Trophoblast cell (in vitro differentiated cells and primary cell): ENCODE measurements at regions not wholly inside any gene's neighbourhood (a gene's known extent, or its start where the extent isn't known, plus 50 kb on each side); places are given as distances from the start of the nearest gene placed in this dataset.

ENCODE experiments used
- DNase-seq, 2 donors: peaks; one replicate each; pipeline ENCODE4 v3.0.0-alpha.2; 2016
- H2AFZ ChIP-seq: 2 replicates; pipeline ENCODE4 v1.6.1; 2013; ENCODE audit warnings: low read length, moderate library complexity, mild to moderate bottlenecking; ENCODE audit not compliant: insufficient read depth, poor library complexity
- H2AK5ac ChIP-seq: 2 replicates; pipeline ENCODE4 v1.6.1; 2013; ENCODE audit warnings: mild to moderate bottlenecking, low read length
- H2BK120ac ChIP-seq: 2 replicates; pipeline ENCODE4 v1.6.1; 2013; ENCODE audit warnings: low read length, mild to moderate bottlenecking, moderate library complexity; ENCODE audit not compliant: insufficient read depth, poor library complexity
- H2BK12ac ChIP-seq: 2 replicates; pipeline ENCODE4 v1.6.1; 2013; ENCODE audit warnings: mild to moderate bottlenecking, low read length, moderate library complexity
- H2BK5ac ChIP-seq: 2 replicates; pipeline ENCODE4 v1.6.1; 2013; ENCODE audit warnings: low read length, low read depth, moderate library complexity, mild to moderate bottlenecking; ENCODE audit not compliant: poor library complexity
- H3K14ac ChIP-seq: 2 replicates; pipeline ENCODE4 v1.6.1; 2013; ENCODE audit warnings: mild to moderate bottlenecking, low read length
- H3K18ac ChIP-seq: 2 replicates; pipeline ENCODE4 v1.6.1; 2013; ENCODE audit warnings: mild to moderate bottlenecking, low read length
- H3K23ac ChIP-seq: 2 replicates; pipeline ENCODE4 v1.6.1; 2013; ENCODE audit warnings: low read length
- H3K27ac ChIP-seq: 2 replicates; pipeline ENCODE4 v1.5.1; 2013; ENCODE audit warnings: low read depth, mild to moderate bottlenecking, inconsistent platforms, low read length, moderate library complexity
- H3K27me3 ChIP-seq: 2 replicates; pipeline ENCODE4 v1.6.1; 2013; ENCODE audit warnings: inconsistent platforms, mild to moderate bottlenecking, low read length, moderate library complexity; ENCODE audit not compliant: insufficient read depth
- H3K36me3 ChIP-seq, 2 experiments: 1 replicate in 1 of 2; 2 replicates in 1 of 2; pipeline ENCODE4 v1.6.1; 2013; ENCODE audit warnings: low read length in 2 of 2, mild to moderate bottlenecking in 2 of 2, moderate library complexity in 1 of 2; ENCODE audit not compliant: insufficient read depth in 2 of 2, control insufficient read depth in 1 of 2
- H3K4ac ChIP-seq: 2 replicates; pipeline ENCODE4 v1.6.1; 2013; ENCODE audit warnings: low read depth, mild to moderate bottlenecking, low read length, moderate library complexity
- H3K4me1 ChIP-seq, 2 experiments: 1 replicate in 1 of 2; 2 replicates in 1 of 2; pipeline ENCODE4 v1.6.1; 2013; ENCODE audit warnings: low read length in 2 of 2, mild to moderate bottlenecking in 2 of 2, moderate library complexity in 1 of 2; ENCODE audit not compliant: insufficient read depth in 2 of 2, control insufficient read depth in 1 of 2
- H3K4me2 ChIP-seq: 2 replicates; pipeline ENCODE4 v1.6.1; 2013; ENCODE audit warnings: inconsistent platforms, mild to moderate bottlenecking, low read length, moderate library complexity
- H3K4me3 ChIP-seq: 2 replicates; pipeline ENCODE4 v1.5.1; 2013; ENCODE audit warnings: mild to moderate bottlenecking, low read depth, low read length, inconsistent platforms
- H3K79me1 ChIP-seq: one replicate; pipeline ENCODE4 v1.6.1; 2013; ENCODE audit warnings: low read length
- H3K79me2 ChIP-seq: 2 replicates; pipeline ENCODE4 v1.6.1; 2013; ENCODE audit warnings: low read length, mild to moderate bottlenecking; ENCODE audit not compliant: control insufficient read depth, insufficient read depth, poor library complexity
- H3K9ac ChIP-seq: 2 replicates; pipeline ENCODE4 v1.6.1; 2013; ENCODE audit warnings: mild to moderate bottlenecking, low read length
- H3K9me3 ChIP-seq: 2 replicates; pipeline ENCODE4 v1.6.1; 2013; ENCODE audit warnings: low read depth, mild to moderate bottlenecking, control low read depth, inconsistent platforms, low read length; ENCODE audit not compliant: insufficient read depth
- H4K12ac ChIP-seq: 2 replicates; pipeline ENCODE4 v1.6.1; 2013; ENCODE audit warnings: low read depth, mild to moderate bottlenecking, low read length, moderate library complexity
- H4K8ac ChIP-seq: 2 replicates; pipeline ENCODE4 v1.6.1; 2013; ENCODE audit warnings: low read depth, mild to moderate bottlenecking, low read length, moderate library complexity
- H4K91ac ChIP-seq: one replicate; pipeline ENCODE4 v1.6.1; 2013; ENCODE audit warnings: low read depth, mild to moderate bottlenecking, low read length, moderate library complexity
- WGBS: extraction: QIAGEN DNeasy Blood & Tissue Kit; methylation state at CpG from one replicate; pipeline ENCODE4 v1.1.7; 2013; ENCODE audit warnings: missing lambda C conversion rate; ENCODE audit not compliant: insufficient read length, insufficient coverage; ENCODE audit errors: extremely low coverage; 5-methylcytosine and 5-hydroxymethylcytosine counted together

DNA sequence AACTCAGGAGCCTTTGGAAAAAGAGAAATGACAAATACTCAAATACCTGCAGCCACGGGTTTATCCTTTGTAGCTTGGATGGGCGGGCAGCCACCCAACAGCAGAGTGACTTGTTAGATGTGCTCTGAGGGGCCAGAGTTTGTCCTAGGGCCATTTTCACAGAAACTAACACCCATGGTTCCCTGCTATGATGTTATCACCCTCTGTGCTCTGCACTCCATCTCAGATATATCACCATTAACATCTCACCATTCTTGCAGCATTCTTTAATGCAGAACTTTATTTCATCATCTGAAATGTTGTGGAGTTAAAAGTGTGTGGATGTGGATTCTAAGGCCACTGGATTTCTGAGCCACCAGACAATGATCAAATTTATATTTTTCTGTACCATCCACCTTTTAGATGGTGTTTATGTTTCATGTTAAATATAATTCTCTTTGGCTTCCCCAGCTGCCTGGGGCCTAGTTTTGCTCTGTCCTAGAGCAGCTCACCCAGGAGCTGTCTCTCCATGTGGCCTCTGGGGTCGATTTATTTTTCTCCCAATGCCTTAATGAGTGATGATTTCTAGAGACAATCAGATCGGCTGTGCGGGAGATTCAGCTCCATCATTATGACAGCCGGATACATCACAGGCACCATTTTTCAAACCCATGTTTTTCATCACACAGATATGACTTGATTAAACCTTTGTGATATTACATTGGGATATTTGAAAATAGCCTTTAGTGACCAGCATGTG, 380.8 kb downstream of the BCOR start:
- H3K14ac ChIP-seq, result no peak overlapping the region
- no peak overlapping the region for H3K18ac ChIP-seq
- H3K27ac ChIP-seq, result no peak overlapping the region
- no peak overlapping the region for H2BK5ac ChIP-seq
- H4K8ac ChIP-seq, result no peak overlapping the region
- no peak overlapping the region for H2BK120ac ChIP-seq
- H2AFZ ChIP-seq, result no peak overlapping the region
- H2AK5ac ChIP-seq, result no peak overlapping the region
- no peak overlapping the region for H3K23ac ChIP-seq
- no peaks in the 10 kb centered on the region for H3K79me2 ChIP-seq
- H3K9ac ChIP-seq, result no peak overlapping the region
- H3K4me2 ChIP-seq, result no peak overlapping the region
- no peak overlapping the region for H3K4ac ChIP-seq
- H3K79me1 ChIP-seq, result no peaks in the 10 kb centered on the region
- no peak overlapping the region for H3K4me3 ChIP-seq
- no peak overlapping the region for H2BK12ac ChIP-seq
- no peaks in the 10 kb centered on the region for H3K27me3 ChIP-seq
- no peaks in the 10 kb centered on the region for H3K4me1 ChIP-seq
- H3K36me3 ChIP-seq, result no peaks in the 10 kb centered on the region
- H3K9me3 ChIP-seq, result no peaks in the 10 kb centered on the region
- no peak overlapping the region for H4K91ac ChIP-seq
- WGBS, result no CpG with 5 or more reads among the region's 6 CpGs
- no peak for DNase-seq
- no peak overlapping the region for H4K12ac ChIP-seq

DNA sequence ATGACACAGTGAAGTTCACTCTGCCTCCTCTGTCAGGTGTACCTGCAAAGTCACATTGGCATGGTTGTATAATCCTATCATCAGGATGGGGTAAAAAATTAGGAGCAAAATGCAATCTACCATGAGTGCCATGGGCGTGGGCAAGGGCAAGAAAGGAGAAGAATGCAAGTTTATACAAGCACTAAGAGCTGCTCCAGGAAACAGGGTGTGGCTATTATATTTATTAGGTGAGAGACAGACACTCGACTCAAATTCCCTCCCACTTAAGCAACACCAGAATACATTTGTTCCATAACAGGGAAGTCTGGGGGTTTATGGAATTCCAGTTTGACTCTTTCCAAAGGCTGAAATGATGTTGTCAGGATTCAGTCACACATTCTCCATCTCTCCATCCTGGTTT, 378.8 kb downstream of the BCOR start:
- Histone ChIP-seq H3K4me3 (no peak overlapping the region), H3K4ac (no peak overlapping the region), H3K9me3 (no peaks in the 10 kb centered on the region), H2AFZ (no peak overlapping the region), H3K14ac (no peak overlapping the region), H3K23ac (no peak overlapping the region), H3K79me1 (no peaks in the 10 kb centered on the region), H3K79me2 (no peaks in the 10 kb centered on the region), H3K27me3 (no peaks in the 10 kb centered on the region), H2AK5ac (no peak overlapping the region), H4K12ac (no peak overlapping the region), H3K9ac (no peak overlapping the region), H4K91ac (no peak overlapping the region), H3K27ac (no peak overlapping the region), H3K4me1 (no peaks in the 10 kb centered on the region), H3K4me2 (no peak overlapping the region), H3K36me3 (no peaks in the 10 kb centered on the region), H2BK120ac (no peak overlapping the region), H3K18ac (no peak overlapping the region), H2BK12ac (no peak overlapping the region), H2BK5ac (no peak overlapping the region), H4K8ac (no peak overlapping the region)
- no CpG with 5 or more reads among the region's 2 CpGs for WGBS
- no peak for DNase-seq

DNA sequence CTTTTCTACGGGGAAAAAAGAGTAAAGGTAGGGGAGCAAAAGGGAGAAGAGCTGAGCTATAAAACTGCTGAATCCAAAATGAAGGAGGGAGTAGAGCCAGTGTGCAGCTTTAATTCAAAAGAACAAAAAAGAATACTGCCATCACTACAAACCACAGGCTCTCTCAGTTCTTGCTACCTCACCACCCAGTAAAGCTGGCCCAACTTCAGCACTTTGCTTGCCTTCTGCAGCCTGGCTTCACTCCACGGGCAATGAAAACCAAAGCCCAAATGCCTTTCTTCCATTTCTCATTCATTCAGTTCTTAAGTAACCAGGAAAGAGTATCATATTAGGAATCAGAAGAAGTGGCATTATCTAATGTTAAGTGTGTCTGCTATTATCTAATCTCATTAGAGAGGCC, 376.8 kb downstream of the BCOR start:
- no peak overlapping the region for H4K91ac ChIP-seq

DNA sequence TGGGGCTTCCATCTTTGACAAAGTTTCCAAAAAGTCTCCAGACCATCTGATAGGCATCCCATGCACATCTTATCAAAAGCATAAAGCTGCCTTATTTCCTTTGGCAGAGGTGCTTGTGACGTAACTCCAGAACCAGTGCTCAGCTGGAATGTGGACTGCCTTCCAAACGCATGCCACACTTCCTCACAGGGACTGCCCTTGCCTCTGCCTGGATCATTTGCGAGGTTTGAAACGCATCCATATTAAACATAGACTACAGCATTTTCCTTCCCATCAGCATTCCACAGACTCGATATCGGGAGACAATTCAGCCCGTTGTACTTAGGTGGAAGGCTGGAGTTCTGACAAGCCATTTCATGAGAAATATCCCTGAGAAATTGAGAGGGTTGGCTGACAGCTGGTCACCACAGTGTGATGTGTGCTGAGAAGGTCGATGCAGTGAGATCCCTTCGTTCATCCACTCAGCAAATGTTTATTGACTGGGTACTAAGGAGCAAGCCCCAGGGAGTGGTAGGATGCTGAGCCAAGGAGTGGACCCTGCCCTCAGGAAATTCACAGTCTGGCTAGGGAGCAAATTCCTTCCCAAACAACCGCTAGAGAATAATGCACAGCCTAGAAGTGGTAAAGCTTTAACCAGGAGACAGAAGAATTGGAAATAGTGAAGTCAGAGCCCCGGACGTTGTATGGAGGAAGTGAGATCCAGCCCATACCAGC, 376.0 kb downstream of the BCOR start:
- H3K27me3 ChIP-seq, result no peaks in the 10 kb centered on the region
- no peaks in the 10 kb centered on the region for H3K9me3 ChIP-seq
- H3K9ac ChIP-seq, result no peak overlapping the region
- H3K27ac ChIP-seq, result no peak overlapping the region
- H3K79me1 ChIP-seq, result no peaks in the 10 kb centered on the region
- no peak overlapping the region for H3K4me2 ChIP-seq
- H3K79me2 ChIP-seq, result no peaks in the 10 kb centered on the region
- no peak overlapping the region for H3K23ac ChIP-seq
- H3K36me3 ChIP-seq, result no peaks in the 10 kb centered on the region
- no peak overlapping the region for H4K91ac ChIP-seq
- H3K14ac ChIP-seq, result no peak overlapping the region
- H3K4me1 ChIP-seq, result no peaks in the 10 kb centered on the region
- H2BK120ac ChIP-seq, result no peak overlapping the region
- no peak overlapping the region for H2AK5ac ChIP-seq
- no peak overlapping the region for H3K4me3 ChIP-seq
- H4K12ac ChIP-seq, result no peak overlapping the region
- H3K18ac ChIP-seq, result no peak overlapping the region
- H3K4ac ChIP-seq, result no peak overlapping the region
- H2BK5ac ChIP-seq, result no peak overlapping the region
- no peak overlapping the region for H2AFZ ChIP-seq
- no peak overlapping the region for H2BK12ac ChIP-seq
- H4K8ac ChIP-seq, result no peak overlapping the region
- no CpG with 5 or more reads among the region's 12 CpGs for WGBS
- no peak for DNase-seq

More for the DNA sequence above, 376.8 kb downstream of the BCOR start:
- Histone ChIP-seq H3K23ac (no peak overlapping the region), H3K4me3 (no peak overlapping the region), H3K4me1 (no peaks in the 10 kb centered on the region), H3K27me3 (no peaks in the 10 kb centered on the region), H3K36me3 (no peaks in the 10 kb centered on the region), H2BK5ac (no peak overlapping the region), H3K9me3 (no peaks in the 10 kb centered on the region), H4K12ac (no peak overlapping the region), H3K14ac (no peak overlapping the region), H4K8ac (no peak overlapping the region), H3K27ac (no peak overlapping the region), H2BK120ac (no peak overlapping the region), H3K79me2 (no peaks in the 10 kb centered on the region), H3K9ac (no peak overlapping the region), H3K79me1 (no peaks in the 10 kb centered on the region), H2AK5ac (no peak overlapping the region), H3K4ac (no peak overlapping the region), H3K18ac (no peak overlapping the region), H2BK12ac (no peak overlapping the region), H2AFZ (no peak overlapping the region), H3K4me2 (no peak overlapping the region)
- DNase-seq, result no peak
- no CpG with 5 or more reads among the region's 2 CpGs for WGBS
